ENCODE measurements at regions not wholly inside any gene's neighbourhood (a gene's known extent, or its start where the extent isn't known, plus 50 kb on each side); places are given as distances from the start of the nearest gene placed in this dataset.

GRCh38 chr11:33638608-33639007 is 62.0 kb downstream of the C11orf91 start:
- no peak for TF ChIP-seq CTCF (conservative IDR thresholded peaks at IDR 0.05; ENCODE audit: low read depth, low read length)
- no peak overlapping the region for H3K4me3 ChIP-seq (ENCODE audit: low read depth, low read length)
- no peak for DNase-seq (ENCODE audit: low read depth)

GRCh38 chr11:33636104-33636503 is 64.5 kb downstream of the C11orf91 start:
- no peak overlapping the region for H3K4me3 ChIP-seq (ENCODE audit: low read depth, low read length)
- no peak for TF ChIP-seq CTCF (conservative IDR thresholded peaks at IDR 0.05; ENCODE audit: low read depth, low read length)
- no peak for DNase-seq (ENCODE audit: low read depth)

GRCh38 chr11:33635161-33635560 is 65.5 kb downstream of the C11orf91 start:
- H3K4me3 ChIP-seq (ENCODE audit: low read depth, low read length): no peak overlapping the region
- DNase-seq (ENCODE audit: low read depth): no peak
- no peak for TF ChIP-seq CTCF (conservative IDR thresholded peaks at IDR 0.05; ENCODE audit: low read depth, low read length)

- H3K4me3 ChIP-seq (ENCODE audit: low read depth, low read length): no peak overlapping the region
- no peak for DNase-seq (ENCODE audit: low read depth)
- TF ChIP-seq CTCF (conservative IDR thresholded peaks at IDR 0.05; ENCODE audit: low read depth, low read length): no peak
Measured at GRCh38 chr11:33634291-33634834, 66.3 kb downstream of the C11orf91 start.

- no peak for TF ChIP-seq CTCF (conservative IDR thresholded peaks at IDR 0.05; ENCODE audit: low read depth, low read length)
- H3K4me3 ChIP-seq (ENCODE audit: low read depth, low read length): no peak overlapping the region
Measured at GRCh38 chr11:33633251-33634003, 67.2 kb downstream of the C11orf91 start.

GRCh38 chr11:33631749-33632091 is 68.9 kb downstream of the C11orf91 start:
- TF ChIP-seq CTCF (conservative IDR thresholded peaks at IDR 0.05; ENCODE audit: low read depth, low read length): no peak
- no peak overlapping the region for H3K4me3 ChIP-seq (ENCODE audit: low read depth, low read length)
- DNase-seq (ENCODE audit: low read depth): no peak

More at GRCh38 chr11:33633251-33634003, 67.2 kb downstream of the C11orf91 start:
- DNase-seq (ENCODE audit: low read depth): no peak
